ENCODE measurements at regions not wholly inside any gene's neighbourhood (a gene's known extent, or its start where the extent isn't known, plus 50 kb on each side); places are given as distances from the start of the nearest gene placed in this dataset.
"Not testable (repeated sequence)": the region's sequence is repeated elsewhere in the genome, so short reads cannot be mapped to it uniquely, and the experiment has no call there.

DNA sequence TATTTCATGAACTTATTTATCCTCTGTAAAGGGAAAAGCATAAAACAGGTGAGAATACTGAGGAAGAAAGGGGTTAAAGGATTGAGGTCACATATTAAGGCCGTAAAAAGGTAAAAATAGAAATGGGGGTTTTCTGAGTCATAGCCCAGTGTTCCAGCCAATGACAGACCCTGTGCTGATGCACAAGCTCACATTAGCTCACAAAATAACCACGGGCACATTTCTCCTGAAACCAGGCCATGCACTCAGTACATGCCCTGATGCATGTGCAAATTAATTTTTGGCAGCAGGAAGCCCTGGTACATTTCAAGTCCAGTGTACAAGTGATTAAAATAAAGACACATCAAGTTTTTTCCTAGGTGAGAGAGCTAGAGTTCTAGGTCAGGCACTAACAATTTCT is 194.4 kb downstream of the TMEM200A start:
- H3K36me3 ChIP-seq: no peaks in the 10 kb centered on the region
- WGBS, 2 donors: 71 to 76% methylated on average over 2 of the region's 2 CpGs

GRCh38 chr6:130561159-130561558 is 195.3 kb downstream of the TMEM200A start:
- H3K27me3 ChIP-seq; intact Hi-C loops (cut with DNase I); H3K4me1 ChIP-seq; H3K4me3 ChIP-seq (replicated peaks in 1 of 3); H3K27ac ChIP-seq; H3K9me3 ChIP-seq; DNase-seq; H3K36me3 ChIP-seq: not testable (repeated sequence)
- 59 to 64% methylated on average over 2 of the region's 2 CpGs for WGBS, 2 donors

More for the DNA sequence above, 194.4 kb downstream of the TMEM200A start:
- no peak for TF ChIP-seq POLR2A (IDR thresholded peaks at IDR 0.05)
- no peak for TF ChIP-seq CTCF (IDR thresholded peaks at IDR 0.05)
- Histone ChIP-seq H3K27me3 (no peaks in the 10 kb centered on the region), H3K4me1 (no peaks in the 10 kb centered on the region), H3K4me3 (replicated peaks in 1 of 3) (no peak overlapping the region), H3K9me3 (no peaks in the 10 kb centered on the region), H3K27ac (no peak overlapping the region)
- no peak for DNase-seq
- intact Hi-C loops (cut with DNase I): no loop called here

GRCh38 chr6:130565696-130566095 is 199.9 kb downstream of the TMEM200A start:
- TF ChIP-seq CTCF (IDR thresholded peaks at IDR 0.05): no peak
- TF ChIP-seq POLR2A (IDR thresholded peaks at IDR 0.05): no peak
- WGBS, 2 donors: 65 to 87% methylated on average over 2 of the region's 2 CpGs
- no peak for DNase-seq
- Histone ChIP-seq H3K9me3 (no peaks in the 10 kb centered on the region), H3K27me3 (no peaks in the 10 kb centered on the region), H3K27ac (no peak overlapping the region), H3K4me3 (replicated peaks in 1 of 3) (no peak overlapping the region), H3K4me1 (no peaks in the 10 kb centered on the region), H3K36me3 (no peaks in the 10 kb centered on the region)
- intact Hi-C loops (cut with DNase I): no loop called here

- intact Hi-C loops (cut with DNase I): no loop called here
- no peak for TF ChIP-seq CTCF (IDR thresholded peaks at IDR 0.05)
- no peak for TF ChIP-seq POLR2A (IDR thresholded peaks at IDR 0.05)
- Histone ChIP-seq H3K9me3 (no peaks in the 10 kb centered on the region), H3K27ac (no peak overlapping the region), H3K4me1 (no peaks in the 10 kb centered on the region), H3K27me3 (no peaks in the 10 kb centered on the region), H3K36me3 (no peaks in the 10 kb centered on the region), H3K4me3 (replicated peaks in 1 of 3) (no peak overlapping the region)
- WGBS, 2 donors: 68 to 71% methylated on average over 2 of the region's 2 CpGs
- DNase-seq: no peak
Observed at GRCh38 chr6:130574146-130574545, 208.3 kb downstream of the TMEM200A start.

DNA sequence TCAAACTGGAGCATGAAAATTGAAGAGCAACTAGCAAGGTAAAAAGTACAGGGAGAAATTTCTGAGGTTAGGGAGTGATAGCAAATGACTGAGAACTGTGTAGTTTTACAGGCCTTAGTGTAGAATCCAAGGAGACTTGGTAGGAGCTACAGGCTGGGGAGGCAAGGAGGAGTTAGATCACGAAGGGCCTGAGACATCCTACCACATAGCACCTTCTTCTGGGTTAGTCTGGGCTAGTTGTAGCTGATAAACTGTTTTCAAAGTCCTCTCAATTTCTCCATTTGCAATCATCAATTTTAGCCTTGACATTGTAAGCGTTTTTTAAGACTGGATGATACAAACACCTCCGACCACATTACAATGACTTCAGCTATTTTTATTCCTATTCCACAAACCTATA is 209.7 kb downstream of the TMEM200A start:
- DNase-seq: no peak
- no peaks in the 10 kb centered on the region for H3K4me1 ChIP-seq
- 85 to 89% methylated on average over 3 of the region's 3 CpGs for WGBS, 2 donors
- intact Hi-C loops (cut with DNase I): no loop called here
- no peaks in the 10 kb centered on the region for H3K9me3 ChIP-seq
- no peak overlapping the region for H3K4me3 ChIP-seq (replicated peaks in 1 of 3)
- no peak overlapping the region for H3K27ac ChIP-seq
- TF ChIP-seq POLR2A (IDR thresholded peaks at IDR 0.05) (no peak), CTCF (IDR thresholded peaks at IDR 0.05) (no peak)
- no peaks in the 10 kb centered on the region for H3K36me3 ChIP-seq
- H3K27me3 ChIP-seq: no peaks in the 10 kb centered on the region

DNA sequence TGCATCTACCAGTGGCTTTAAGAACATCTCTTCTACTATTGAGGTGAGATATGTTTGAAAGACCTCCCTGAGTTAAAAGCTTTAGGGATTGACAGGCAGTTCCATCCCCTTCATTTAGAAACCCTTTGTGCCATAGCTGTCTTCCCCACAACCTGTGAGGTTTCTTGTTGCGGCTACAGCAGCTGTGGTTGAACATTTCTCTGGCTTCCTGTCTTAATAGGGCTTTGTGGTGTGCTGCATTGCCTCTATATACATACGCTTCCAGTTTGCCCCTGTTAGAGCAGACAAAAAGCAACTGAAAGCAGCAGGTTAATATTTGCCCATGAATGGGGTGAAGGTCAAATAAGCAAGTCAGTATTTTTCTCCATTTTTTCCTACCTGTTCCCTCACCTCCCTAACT is 210.2 kb downstream of the TMEM200A start:
- Histone ChIP-seq H3K9me3 (no peaks in the 10 kb centered on the region), H3K4me1 (no peaks in the 10 kb centered on the region), H3K27me3 (no peaks in the 10 kb centered on the region), H3K4me3 (replicated peaks in 1 of 3) (no peak overlapping the region), H3K36me3 (no peaks in the 10 kb centered on the region), H3K27ac (no peak overlapping the region)
- intact Hi-C loops (cut with DNase I): no loop called here
- DNase-seq: no peak
- TF ChIP-seq POLR2A (IDR thresholded peaks at IDR 0.05) (no peak), CTCF (IDR thresholded peaks at IDR 0.05) (no peak)
- WGBS, 2 donors: 83 to 94% methylated on average over 2 of the region's 2 CpGs
